ENCODE measurements at regions not wholly inside any gene's neighbourhood (a gene's known extent, or its start where the extent isn't known, plus 50 kb on each side); places are given as distances from the start of the nearest gene placed in this dataset.

GRCh38 chr5:60439552-60439951 is 260.4 kb downstream of the DEPDC1B start:
- H3K9me3 Mint-ChIP-seq: no peaks in the 10 kb centered on the region; a peak in 1 of 5 replicates
- H3K36me3 Mint-ChIP-seq (ENCODE audit: insufficient read depth in 1 of 3, low read depth in 3 of 3): no peaks in the 10 kb centered on the region
- no peaks in the 10 kb centered on the region for H3K4me1 Mint-ChIP-seq
- TF ChIP-seq CTCF (conservative IDR thresholded peaks at IDR 0.05): no peak
- H3K9ac ChIP-seq (ENCODE audit: extremely low read depth, insufficient read length, low read length): no peak overlapping the region
- no peak overlapping the region for H3K56ac ChIP-seq (ENCODE audit: insufficient read length, low read depth, low read length)
- no CpG with 5 or more reads among the region's 1 CpG for WGBS (ENCODE audit: extremely low coverage, insufficient read length, low lambda C conversion rate)
- no peaks in the 10 kb centered on the region for H3K79me1 ChIP-seq (ENCODE audit: insufficient read depth, low read depth, low read length, poor library complexity, severe bottlenecking)
- H3K9me3 ChIP-seq (ENCODE audit: control insufficient read depth, low read depth, low read length): no peaks in the 10 kb centered on the region
- H2AK5ac ChIP-seq (ENCODE audit: insufficient read length, low read length): no peak overlapping the region
- no peaks in the 10 kb centered on the region for H3K79me2 ChIP-seq (ENCODE audit: insufficient read depth, low read length)
- H3K4ac ChIP-seq (ENCODE audit: low read depth, low read length): no peak overlapping the region
- H3K27ac ChIP-seq (ENCODE audit: insufficient read length, low read depth, low read length): no peak overlapping the region
- no peak overlapping the region for H2BK5ac ChIP-seq (ENCODE audit: insufficient read length, low read length)
- H2BK12ac ChIP-seq (ENCODE audit: insufficient read length, low read depth, low read length): no peak overlapping the region
- no peaks in the 10 kb centered on the region for H3K27me3 ChIP-seq (ENCODE audit: insufficient read depth, low read length)
- no peak overlapping the region for H2AFZ ChIP-seq (ENCODE audit: low read length)
- H2BK20ac ChIP-seq (ENCODE audit: low read depth, low read length, poor library complexity, severe bottlenecking): no peak overlapping the region
- no peaks in the 10 kb centered on the region for H3K27me3 Mint-ChIP-seq (ENCODE audit: low read depth)
- no peak overlapping the region for H2BK120ac ChIP-seq (ENCODE audit: low read depth, low read length, poor library complexity, severe bottlenecking)
- no peak overlapping the region for H3K27ac Mint-ChIP-seq
- H3K18ac ChIP-seq (ENCODE audit: insufficient read length, low read depth, low read length): no peak overlapping the region
- no peak overlapping the region for H3K4me3 Mint-ChIP-seq
- H3T11ph ChIP-seq (ENCODE audit: low read length): no peak overlapping the region
- no peak overlapping the region for H3K23ac ChIP-seq (ENCODE audit: insufficient read length, low read depth, low read length)
- no peaks in the 10 kb centered on the region for H4K20me1 ChIP-seq (ENCODE audit: control insufficient read depth, insufficient read depth, insufficient read length)
- no peak overlapping the region for H4K5ac ChIP-seq (ENCODE audit: insufficient read length, low read depth, low read length)
- DNase-seq: no peak
- H3K23me2 ChIP-seq (ENCODE audit: insufficient read length, low read depth, low read length, poor library complexity, severe bottlenecking): no peaks in the 10 kb centered on the region
- no peaks in the 10 kb centered on the region for H3K4me1 ChIP-seq (ENCODE audit: insufficient read depth, low read length)
- H4K91ac ChIP-seq (ENCODE audit: insufficient read length, low read depth, low read length): no peak overlapping the region
- no peak overlapping the region for H2BK15ac ChIP-seq (ENCODE audit: low read depth, low read length)
- H3K4me2 ChIP-seq (ENCODE audit: insufficient read depth, insufficient read length, low read length): no peak overlapping the region
- no peak overlapping the region for H4K8ac ChIP-seq (replicated peaks; ENCODE audit: insufficient read length, low read depth, low read length)
- no peak overlapping the region for H3K14ac ChIP-seq (ENCODE audit: insufficient read depth, low read length)

Measured in H9 (cell line).